NCI-H1048 (cell line): ENCODE measurements at regions not wholly inside any gene's neighbourhood (a gene's known extent, or its start where the extent isn't known, plus 50 kb on each side); places are given as distances from the start of the nearest gene placed in this dataset.

Experiments
- DNase-seq: peaks from one replicate; lab custom pipeline; 2025; lab: John Stamatoyannopoulos, UW

GRCh38 chr7:28292834-28293526 is 112.4 kb upstream of the JAZF1 start:
- no peak for DNase-seq

GRCh38 chr7:28293527-28293835 is 112.9 kb upstream of the JAZF1 start:
- DNase-seq, result no peak

GRCh38 chr7:28296571-28297483 is 115.5 kb upstream of the CREB5 start:
- peak; percentile 24 for DNase-seq

GRCh38 chr7:28297801-28298459 is 114.4 kb upstream of the CREB5 start:
- no peak for DNase-seq

GRCh38 chr7:28298870-28299518 is 113.3 kb upstream of the CREB5 start:
- DNase-seq, result peak; percentile 3

GRCh38 chr7:28299556-28299955 is 112.8 kb upstream of the CREB5 start:
- no peak for DNase-seq

GRCh38 chr7:28300488-28300887 is 111.8 kb upstream of the CREB5 start:
- no peak for DNase-seq

- DNase-seq, result no peak
Measured at GRCh38 chr7:28301148-28301641, 111.1 kb upstream of the CREB5 start.

- no peak for DNase-seq
Measured at GRCh38 chr7:28304290-28304689, 108.0 kb upstream of the CREB5 start.

GRCh38 chr7:28309704-28310459 is 102.4 kb upstream of the CREB5 start:
- no peak for DNase-seq

GRCh38 chr7:28310460-28310848 is 101.9 kb upstream of the CREB5 start:
- DNase-seq, result no peak

- DNase-seq, result no peak
Measured at GRCh38 chr7:28311670-28312069, 100.6 kb upstream of the CREB5 start.

GRCh38 chr7:28312948-28313347 is 99.4 kb upstream of the CREB5 start:
- no peak for DNase-seq

- no peak for DNase-seq
Measured at GRCh38 chr7:28314841-28315240, 97.5 kb upstream of the CREB5 start.

GRCh38 chr7:28315565-28316410 is 96.5 kb upstream of the CREB5 start:
- no peak for DNase-seq

GRCh38 chr7:28316489-28316888 is 95.8 kb upstream of the CREB5 start:
- DNase-seq, result no peak

- no peak for DNase-seq
Measured at GRCh38 chr7:28318101-28318762, 94.1 kb upstream of the CREB5 start.

- no peak for DNase-seq
Measured at GRCh38 chr7:28323833-28324232, 88.5 kb upstream of the CREB5 start.

- DNase-seq, result no peak
Measured at GRCh38 chr7:28328146-28328545, 84.2 kb upstream of the CREB5 start.
